K562 (cell line): ENCODE measurements at regions not wholly inside any gene's neighbourhood (a gene's known extent, or its start where the extent isn't known, plus 50 kb on each side); places are given as distances from the start of the nearest gene placed in this dataset.

Experiments
- KAT2B ChIP-seq: IDR thresholded peaks from one replicate; pipeline ENCODE4 v1.6.1; 2012; ENCODE audit warnings: low read depth, mild to moderate bottlenecking, control low read depth, inconsistent platforms, low read length, moderate library complexity
- ZC3H11A ChIP-seq: IDR thresholded peaks from 2 replicates; pipeline ENCODE4 v1.6.1; 2012; ENCODE audit warnings: low read depth, low read length, improper control_type of control experiment

DNA sequence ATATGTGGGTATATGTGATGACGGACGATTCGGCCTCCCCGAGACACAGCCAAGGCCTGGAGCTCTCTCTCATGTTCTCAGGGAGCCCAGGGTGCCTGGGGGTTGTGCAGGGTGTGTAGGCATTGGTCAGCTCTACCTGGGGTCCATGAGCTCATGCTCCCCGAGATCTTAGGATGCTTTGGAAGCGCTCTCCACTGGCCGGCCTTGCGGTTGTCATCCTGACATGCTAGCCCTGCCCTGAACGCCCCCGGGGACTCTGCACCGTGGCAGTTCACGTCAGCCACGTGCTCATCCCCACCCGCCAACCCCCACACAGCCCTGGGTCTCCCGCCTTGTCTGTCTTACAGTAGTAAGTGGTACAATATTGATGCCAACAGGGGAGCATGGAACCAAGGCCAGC, 67.8 kb downstream of the RTP5 start:
- no peak for TF ChIP-seq KAT2B
- no peak for TF ChIP-seq ZC3H11A
